ENCODE measurements at regions not wholly inside any gene's neighbourhood (a gene's known extent, or its start where the extent isn't known, plus 50 kb on each side); places are given as distances from the start of the nearest gene placed in this dataset.

- Histone ChIP-seq H3K9me3 (ENCODE audit: control insufficient read depth, low read depth, low read length) (no peaks in the 10 kb centered on the region), H4K20me1 (ENCODE audit: control insufficient read depth, extremely low read depth, insufficient read depth, low read length) (no peaks in the 10 kb centered on the region), H3K36me3 (ENCODE audit: control insufficient read depth in 2 of 2, extremely low read depth in 1 of 2, insufficient read depth in 2 of 2, low read length in 2 of 2) (no peaks in the 10 kb centered on the region), H3K4me2 (ENCODE audit: control insufficient read depth, extremely low read depth, insufficient read depth, low read depth, low read length) (no peak overlapping the region), H3K27me3 (ENCODE audit: control insufficient read depth, extremely low read depth, insufficient read depth, low read length) (no peaks in the 10 kb centered on the region), H3K27ac (ENCODE audit: control insufficient read depth, insufficient read depth, low read length) (no peak overlapping the region), H3K9ac (ENCODE audit: control insufficient read depth, extremely low read depth, insufficient read depth, low read length) (no peak overlapping the region), H3K4me1 (ENCODE audit: control insufficient read depth, extremely low read depth, insufficient read depth, low read length) (no peaks in the 10 kb centered on the region), H3K4me3 (ENCODE audit: control insufficient read depth in 2 of 3, extremely low read depth in 1 of 3, insufficient read depth in 2 of 3, low read depth in 1 of 3, low read length in 3 of 3) (no peak overlapping the region), H2AFZ (ENCODE audit: control insufficient read depth, low read length) (no peak overlapping the region), H3K79me2 (ENCODE audit: control insufficient read depth, insufficient read depth, low read length) (no peaks in the 10 kb centered on the region), H3K9me1 (ENCODE audit: control insufficient read depth, extremely low read depth, insufficient read depth, low read length) (no peaks in the 10 kb centered on the region)
- TF ChIP-seq, protein P1, sequence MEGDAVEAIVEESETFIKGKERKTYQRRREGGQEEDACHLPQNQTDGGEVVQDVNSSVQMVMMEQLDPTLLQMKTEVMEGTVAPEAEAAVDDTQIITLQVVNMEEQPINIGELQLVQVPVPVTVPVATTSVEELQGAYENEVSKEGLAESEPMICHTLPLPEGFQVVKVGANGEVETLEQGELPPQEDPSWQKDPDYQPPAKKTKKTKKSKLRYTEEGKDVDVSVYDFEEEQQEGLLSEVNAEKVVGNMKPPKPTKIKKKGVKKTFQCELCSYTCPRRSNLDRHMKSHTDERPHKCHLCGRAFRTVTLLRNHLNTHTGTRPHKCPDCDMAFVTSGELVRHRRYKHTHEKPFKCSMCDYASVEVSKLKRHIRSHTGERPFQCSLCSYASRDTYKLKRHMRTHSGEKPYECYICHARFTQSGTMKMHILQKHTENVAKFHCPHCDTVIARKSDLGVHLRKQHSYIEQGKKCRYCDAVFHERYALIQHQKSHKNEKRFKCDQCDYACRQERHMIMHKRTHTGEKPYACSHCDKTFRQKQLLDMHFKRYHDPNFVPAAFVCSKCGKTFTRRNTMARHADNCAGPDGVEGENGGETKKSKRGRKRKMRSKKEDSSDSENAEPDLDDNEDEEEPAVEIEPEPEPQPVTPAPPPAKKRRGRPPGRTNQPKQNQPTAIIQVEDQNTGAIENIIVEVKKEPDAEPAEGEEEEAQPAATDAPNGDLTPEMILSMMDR (optimal IDR thresholded peaks at IDR 0.05 in 1 of 3, IDR thresholded peaks at IDR 0.05 in 1 of 3, conservative IDR thresholded peaks at IDR 0.05 in 1 of 3; ENCODE audit: extremely low read depth in 1 of 3, insufficient read depth in 2 of 3, low read length in 3 of 3): no peak
- TF ChIP-seq EZH2 (IDR thresholded peaks at IDR 0.05; ENCODE audit: low read length): no peak
- DNase-seq (ENCODE audit: low read depth, low spot score) (no peak), FAIRE-seq (no peak)
- dilution Hi-C loops (cut with MboI; ENCODE audit: extremely low pct_ligation_motif_present, low sequenced_read_pairs): no loop called here
Observed at GRCh38 chr6:91126876-91127275, 540.0 kb upstream of the MAP3K7 start.

GRCh38 chr6:91117550-91117949 is 530.7 kb upstream of the MAP3K7 start:
- H3K36me3 ChIP-seq (ENCODE audit: control insufficient read depth in 2 of 2, extremely low read depth in 1 of 2, insufficient read depth in 2 of 2, low read length in 2 of 2): no peaks in the 10 kb centered on the region
- FAIRE-seq (no peak), DNase-seq (ENCODE audit: low read depth, low spot score) (no peak)
- H3K4me1 ChIP-seq (ENCODE audit: control insufficient read depth, extremely low read depth, insufficient read depth, low read length): no peaks in the 10 kb centered on the region
- no peak overlapping the region for H3K9ac ChIP-seq (ENCODE audit: control insufficient read depth, extremely low read depth, insufficient read depth, low read length)
- H4K20me1 ChIP-seq (ENCODE audit: control insufficient read depth, extremely low read depth, insufficient read depth, low read length): no peaks in the 10 kb centered on the region
- no peak overlapping the region for H3K27ac ChIP-seq (ENCODE audit: control insufficient read depth, insufficient read depth, low read length)
- no peaks in the 10 kb centered on the region for H3K27me3 ChIP-seq (ENCODE audit: control insufficient read depth, extremely low read depth, insufficient read depth, low read length)
- H3K4me3 ChIP-seq (ENCODE audit: control insufficient read depth in 2 of 3, extremely low read depth in 1 of 3, insufficient read depth in 2 of 3, low read depth in 1 of 3, low read length in 3 of 3): no peak overlapping the region
- H3K9me3 ChIP-seq (ENCODE audit: control insufficient read depth, low read depth, low read length): no peaks in the 10 kb centered on the region
- no peak overlapping the region for H3K4me2 ChIP-seq (ENCODE audit: control insufficient read depth, extremely low read depth, insufficient read depth, low read depth, low read length)
- H3K9me1 ChIP-seq (ENCODE audit: control insufficient read depth, extremely low read depth, insufficient read depth, low read length): no peaks in the 10 kb centered on the region
- dilution Hi-C loops (cut with MboI; ENCODE audit: extremely low pct_ligation_motif_present, low sequenced_read_pairs): no loop called here
- no peaks in the 10 kb centered on the region for H3K79me2 ChIP-seq (ENCODE audit: control insufficient read depth, insufficient read depth, low read length)
- H2AFZ ChIP-seq (ENCODE audit: control insufficient read depth, low read length): no peak overlapping the region
- no peak for TF ChIP-seq EZH2 (IDR thresholded peaks at IDR 0.05; ENCODE audit: low read length)
- TF ChIP-seq, protein P1 (optimal IDR thresholded peaks at IDR 0.05 in 1 of 3, IDR thresholded peaks at IDR 0.05 in 1 of 3, conservative IDR thresholded peaks at IDR 0.05 in 1 of 3; ENCODE audit: extremely low read depth in 1 of 3, insufficient read depth in 2 of 3, low read length in 3 of 3): no peak

Data from keratinocyte (primary cell).